ENCODE measurements at regions not wholly inside any gene's neighbourhood (a gene's known extent, or its start where the extent isn't known, plus 50 kb on each side); places are given as distances from the start of the nearest gene placed in this dataset.

DNA sequence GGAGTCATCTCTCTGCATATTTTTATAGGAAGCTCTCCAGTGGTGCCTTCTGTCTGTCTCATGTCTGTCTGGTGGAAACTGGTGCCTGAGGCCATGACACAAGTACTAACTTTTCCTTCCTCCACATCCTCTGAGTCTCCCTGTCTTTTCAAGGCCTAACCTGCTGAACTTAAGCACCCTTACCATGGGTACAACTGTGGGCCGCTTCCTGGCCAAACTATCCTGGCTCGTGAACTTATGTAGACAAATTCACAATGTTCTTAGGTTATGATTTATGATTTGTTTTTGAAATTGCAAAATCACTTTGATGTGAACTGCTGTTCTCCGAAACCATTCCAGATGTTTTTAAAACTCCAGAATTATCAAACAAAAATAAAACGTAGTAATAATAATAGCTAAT, 804.5 kb upstream of the POU3F3 start:
- DNase-seq: no peak

DNA sequence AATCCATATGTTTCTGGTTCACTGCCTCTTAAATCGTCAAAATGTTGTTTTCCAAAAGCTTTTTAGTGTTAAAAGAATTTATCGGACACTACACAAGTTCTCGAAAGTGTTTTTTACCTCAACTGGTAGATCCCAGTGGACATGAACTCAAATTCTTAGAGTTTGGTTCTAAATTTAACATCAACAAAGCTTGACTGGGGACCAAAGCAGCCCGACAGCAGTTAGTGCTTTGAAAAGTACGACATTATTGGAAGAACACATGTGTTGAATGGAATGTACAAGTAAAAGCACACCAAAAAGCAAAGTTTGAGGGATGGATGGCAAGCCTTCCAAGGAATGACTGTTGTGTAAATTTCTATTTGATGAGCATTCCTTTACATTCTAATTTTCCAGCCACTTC, 803.9 kb upstream of the POU3F3 start:
- no peak for DNase-seq

- DNase-seq: no peak
These were observed 803.2 kb upstream of the POU3F3 start for GRCh38 chr2:104050656-104051242.

GRCh38 chr2:104051766-104052165, 802.1 kb upstream of the POU3F3 start:
- no peak for DNase-seq

DNA sequence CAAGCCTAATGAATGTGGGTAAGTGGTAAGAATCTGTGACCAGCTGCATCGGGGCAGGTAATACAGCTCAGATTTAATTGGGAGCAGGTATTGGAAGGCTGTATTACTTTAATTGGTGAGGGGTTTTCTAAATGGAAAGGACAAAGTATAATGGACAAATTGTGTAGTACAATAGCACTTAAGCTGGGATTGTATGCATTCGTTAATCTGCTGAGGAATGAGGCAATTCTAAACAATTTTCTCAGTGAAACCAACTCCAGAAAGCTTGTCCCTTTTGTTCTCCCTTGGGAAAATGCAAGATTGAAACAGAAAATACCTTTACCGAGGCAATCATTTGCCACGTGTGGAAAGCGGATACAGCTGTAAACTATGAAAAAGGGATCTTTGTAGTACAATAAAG, 801.6 kb upstream of the POU3F3 start:
- no peak for DNase-seq

GRCh38 chr2:104056451-104056850, 797.5 kb upstream of the POU3F3 start:
- no peak for DNase-seq

DNA sequence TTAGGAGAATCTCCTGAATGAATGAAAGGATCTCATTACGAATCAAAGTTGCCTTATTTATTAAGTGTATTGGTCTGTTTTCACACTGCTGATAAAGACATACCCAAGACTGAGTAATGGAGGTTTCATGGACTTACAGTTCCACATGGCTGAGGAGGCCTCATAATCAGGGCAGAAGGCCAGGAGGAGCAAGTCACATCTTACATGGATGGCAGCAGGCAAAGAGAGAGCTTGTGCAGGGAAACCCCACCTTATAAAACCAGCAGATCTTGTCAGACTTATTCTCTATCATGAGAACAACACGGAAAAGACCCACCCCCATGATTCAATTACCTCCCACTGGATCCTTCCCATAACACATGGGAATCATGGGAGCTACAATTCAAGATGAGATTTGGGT, 785.2 kb upstream of the POU3F3 start:
- no peak for DNase-seq

- no peak for DNase-seq
These were observed 776.3 kb upstream of the POU3F3 start for GRCh38 chr2:104077573-104077972.

DNA sequence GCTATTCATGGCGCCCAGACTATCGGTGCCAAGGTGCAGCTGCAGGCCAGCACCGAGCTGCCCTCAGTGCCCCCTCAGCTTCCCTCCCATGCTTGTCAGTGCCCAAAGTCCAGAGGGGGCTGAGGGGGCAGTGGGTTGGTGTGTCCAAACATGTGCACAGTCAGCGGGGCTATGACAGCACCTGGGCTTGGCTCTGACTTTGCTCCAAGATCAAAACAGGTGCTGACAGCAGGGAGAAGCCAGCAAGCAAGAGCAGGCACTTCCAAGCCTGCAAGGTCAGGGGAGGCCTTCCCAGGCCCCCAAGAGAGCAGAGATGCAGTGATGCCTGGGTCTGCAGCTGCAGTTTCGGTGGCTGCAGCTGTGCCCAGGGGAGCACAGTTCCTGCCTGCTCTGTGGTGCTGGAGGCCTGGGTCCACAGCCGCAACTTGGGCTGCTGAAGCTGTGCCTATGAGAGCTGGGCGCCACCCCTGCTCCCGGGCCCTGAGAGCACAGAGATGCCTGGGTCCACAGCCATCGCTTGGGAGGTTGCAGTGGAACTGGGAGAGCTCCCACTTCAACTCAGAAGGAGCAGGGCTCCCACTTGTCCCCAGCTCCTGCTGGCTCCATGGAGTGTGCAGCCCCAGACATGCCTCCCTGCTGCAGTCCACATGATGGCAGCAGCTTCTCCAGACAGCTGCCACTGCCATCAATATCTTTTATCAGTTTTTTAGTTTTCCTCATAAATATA, 775.3 kb upstream of the POU3F3 start:
- no peak for DNase-seq

DNA sequence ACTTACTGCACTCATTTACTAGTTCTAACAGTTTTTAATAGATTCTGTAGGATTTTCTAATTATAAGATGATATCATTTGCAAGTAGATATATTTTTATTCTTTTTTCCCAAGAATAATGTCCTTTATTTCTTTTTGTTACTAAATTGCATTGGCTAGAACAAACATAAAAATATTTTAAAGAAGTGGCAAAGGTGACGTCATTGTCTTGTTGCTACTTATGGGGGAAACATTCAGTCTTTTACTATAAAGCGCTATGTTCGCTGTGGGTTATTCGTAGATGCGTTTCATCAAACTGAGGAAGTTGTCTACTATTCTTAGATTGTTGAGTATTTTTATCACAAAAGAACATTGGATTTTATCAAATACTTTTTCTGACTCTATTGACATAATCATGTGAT, 765.2 kb upstream of the POU3F3 start:
- no peak for DNase-seq

DNA sequence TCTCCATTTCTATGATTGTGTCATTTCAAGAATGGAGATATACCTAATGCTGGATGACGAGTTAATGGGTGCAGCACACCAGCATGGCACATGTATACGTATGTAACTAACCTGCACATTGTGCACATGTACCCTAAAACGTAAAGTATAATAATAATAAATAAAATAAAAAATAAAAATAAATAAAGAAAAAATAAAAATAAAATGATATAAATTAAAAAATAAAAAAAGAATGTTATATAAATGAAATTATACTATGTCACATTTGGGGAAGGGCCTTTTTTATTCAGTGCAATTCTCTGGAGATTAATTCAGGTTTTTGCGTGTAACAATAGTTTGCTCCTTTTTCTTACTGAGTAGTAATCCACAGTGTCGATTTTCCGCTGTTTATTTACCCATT, 763.5 kb upstream of the POU3F3 start:
- DNase-seq: no peak

GRCh38 chr2:104091894-104092293, 762.0 kb upstream of the POU3F3 start:
- no peak for DNase-seq

DNA sequence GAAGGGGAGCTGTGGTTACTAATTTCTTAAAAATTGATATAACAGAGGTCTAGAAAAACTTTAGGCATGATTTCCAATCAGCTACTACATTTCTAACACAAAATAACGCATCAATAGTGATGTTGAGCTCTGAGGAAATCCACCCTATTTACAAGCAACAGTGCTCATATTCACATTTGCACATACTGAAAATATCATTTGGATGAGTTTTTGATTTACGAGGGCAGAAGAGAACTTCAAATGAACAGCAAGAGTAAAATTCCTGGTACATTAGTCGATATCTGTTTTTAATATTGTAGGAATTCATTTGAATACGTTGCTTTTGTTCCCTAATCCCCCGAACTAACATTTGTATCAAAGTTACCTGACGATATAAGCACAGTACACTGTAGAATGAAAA, 761.0 kb upstream of the POU3F3 start:
- DNase-seq: no peak

DNA sequence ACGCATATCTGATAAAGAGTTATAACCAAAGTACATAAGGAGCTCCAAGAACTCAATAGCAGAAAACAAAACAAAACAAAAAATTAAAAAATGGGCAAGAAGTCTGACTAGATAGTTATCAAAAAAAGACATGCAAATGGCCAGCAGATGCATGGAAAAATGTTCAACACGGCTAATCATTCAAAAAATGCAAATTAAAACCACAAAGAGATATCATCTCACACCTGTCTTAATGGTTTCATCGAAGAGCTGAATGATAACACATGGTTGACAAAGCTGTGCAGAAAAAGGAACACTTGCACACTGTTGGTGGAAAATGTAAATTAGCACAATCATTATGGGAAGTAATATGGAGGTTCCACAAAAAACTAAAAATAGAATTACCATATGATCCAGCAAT, 751.3 kb upstream of the POU3F3 start:
- DNase-seq: no peak

- DNase-seq: no peak
These were observed 744.6 kb upstream of the POU3F3 start for GRCh38 chr2:104109356-104109755.

DNA sequence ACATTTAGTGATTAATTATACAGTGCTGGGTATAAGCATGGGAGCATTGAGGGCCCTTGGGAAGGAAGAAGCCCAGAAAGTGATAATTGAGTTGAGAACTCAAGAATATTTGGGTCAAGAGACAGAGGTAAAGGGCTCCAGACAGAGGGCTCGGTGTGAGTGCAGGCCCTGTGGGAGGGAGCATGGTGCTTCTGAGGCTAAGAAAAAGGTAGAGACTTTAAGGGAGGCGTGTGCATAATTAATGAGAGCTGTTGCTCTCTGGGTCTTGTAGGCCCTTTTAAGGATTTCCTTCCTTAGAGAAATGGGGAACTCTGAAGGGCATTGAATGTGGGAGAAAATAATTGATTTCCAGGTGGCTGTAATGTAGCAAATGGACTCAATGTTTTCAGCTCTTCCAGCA, 735.0 kb upstream of the POU3F3 start:
- DNase-seq: no peak

DNA sequence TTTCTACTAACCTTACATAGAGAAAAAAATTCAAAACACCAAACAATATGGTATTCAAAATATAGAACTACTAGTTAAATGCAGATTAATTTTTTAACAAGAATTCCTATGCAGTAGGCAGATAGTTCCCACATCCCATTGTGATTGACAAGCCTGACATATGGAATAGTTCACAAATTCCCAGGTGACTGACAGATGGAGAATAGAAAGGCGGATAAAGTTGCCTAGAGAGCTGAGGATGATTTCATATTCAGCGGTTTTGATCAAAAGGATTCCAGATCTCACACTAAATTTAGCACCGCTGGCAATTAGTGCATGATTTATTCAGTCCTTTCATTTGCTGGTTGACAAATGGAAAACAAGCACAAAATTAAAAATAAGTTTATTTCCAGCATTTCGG, 733.7 kb upstream of the POU3F3 start:
- no peak for DNase-seq

- no peak for DNase-seq
These were observed 728.8 kb upstream of the POU3F3 start for GRCh38 chr2:104125096-104125495.

- DNase-seq: no peak
These were observed 726.7 kb upstream of the POU3F3 start for GRCh38 chr2:104127049-104127770.

GRCh38 chr2:104140361-104140760, 713.6 kb upstream of the POU3F3 start:
- no peak for DNase-seq

- DNase-seq: no peak
These were observed 695.7 kb upstream of the POU3F3 start for GRCh38 chr2:104158191-104158590.

DNA sequence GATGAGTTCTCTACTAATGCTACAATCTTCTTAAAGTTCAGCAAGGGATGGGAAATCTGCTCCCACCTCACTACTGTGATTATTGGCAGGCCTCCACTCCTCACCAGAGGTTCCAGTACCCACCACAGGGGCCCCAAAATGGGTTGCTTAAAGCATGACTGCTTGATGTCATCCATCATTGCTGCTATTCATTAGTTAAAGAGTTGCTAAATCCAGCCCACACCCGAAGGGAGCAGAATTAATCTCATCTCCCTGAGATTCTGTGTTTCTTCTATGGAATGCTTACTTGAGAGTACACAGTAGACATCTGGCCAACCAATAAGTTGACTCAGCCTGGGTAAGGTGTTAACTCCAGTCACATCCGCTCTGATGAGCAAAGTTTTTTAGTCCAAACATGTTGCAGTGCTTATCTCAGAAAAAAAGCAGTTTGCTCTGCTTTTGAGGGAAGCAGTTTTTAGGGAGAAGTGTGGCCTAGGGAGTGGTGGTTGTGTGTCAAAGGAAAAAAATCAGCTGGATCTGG, 690.2 kb upstream of the POU3F3 start:
- no peak for DNase-seq

DNA sequence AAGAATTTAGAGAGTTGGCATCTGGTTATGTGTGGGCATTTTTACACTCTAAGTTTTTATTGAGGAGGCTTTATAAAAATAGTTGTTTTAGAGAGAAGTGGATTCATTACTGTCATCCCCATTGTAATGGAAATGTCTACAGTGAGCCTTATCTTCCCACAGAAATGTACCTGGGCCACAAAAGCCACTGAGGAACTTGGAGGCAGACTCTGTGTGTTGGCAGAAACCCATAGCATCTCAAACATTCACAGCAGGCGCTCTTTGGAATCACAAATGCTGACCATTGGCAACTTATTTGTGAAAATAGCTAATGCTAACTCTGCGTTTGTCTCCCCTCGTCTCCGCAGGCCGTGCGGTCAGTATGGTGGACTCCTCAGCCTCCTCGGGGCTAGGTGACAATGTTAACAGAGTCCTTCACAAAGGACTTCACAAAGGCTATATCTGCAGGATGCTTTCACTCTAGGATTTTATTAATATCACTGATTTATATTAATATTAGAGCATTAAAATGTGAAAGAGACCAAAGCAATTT, 689.1 kb upstream of the POU3F3 start:
- no peak for DNase-seq

DNA sequence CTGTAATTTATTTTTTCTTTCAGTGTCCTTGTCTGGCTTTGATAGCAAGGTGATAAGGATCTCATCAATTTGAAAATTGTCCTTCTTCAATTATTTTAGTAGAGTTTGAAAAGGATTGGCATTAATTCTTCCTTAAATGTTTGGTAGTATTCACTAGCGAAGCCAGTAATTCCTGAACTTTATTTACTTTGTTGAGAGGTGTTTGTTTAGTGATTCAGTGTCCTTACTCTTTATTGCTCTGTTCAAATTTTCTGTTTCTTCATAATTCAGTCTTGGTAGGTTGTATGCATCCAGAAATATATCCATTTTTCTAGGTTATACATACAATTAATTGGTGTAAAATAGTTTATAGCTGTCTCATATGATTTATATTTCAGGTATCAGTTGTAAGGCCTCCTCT, 676.7 kb upstream of the POU3F3 start:
- no peak for DNase-seq
